NB4 (cell line): ENCODE measurements at regions not wholly inside any gene's neighbourhood (a gene's known extent, or its start where the extent isn't known, plus 50 kb on each side); places are given as distances from the start of the nearest gene placed in this dataset.
A peak's percentile ranks its signal among the peaks of the same experiment; 100 is the strongest.

Experiments used
- DNase-seq: peaks from one replicate; pipeline ENCODE4 v3.0.0; 2010; ENCODE audit warnings: low read depth
- H3K4me3 ChIP-seq: one replicate; pipeline ENCODE4 v1.5.1; 2011; ENCODE audit warnings: mild to moderate bottlenecking, low read depth, low read length, moderate library complexity
- CTCF ChIP-seq: IDR thresholded peaks from one replicate; pipeline ENCODE4 v1.5.1; 2012; ENCODE audit warnings: low read depth, low read length
- MYC ChIP-seq: IDR thresholded peaks from 2 replicates; pipeline ENCODE4 v1.6.1; 2011; ENCODE audit warnings: low read depth, low read length
- POLR2A ChIP-seq: IDR thresholded peaks from 2 replicates; pipeline ENCODE4 v1.6.1; 2011; ENCODE audit warnings: mild to moderate bottlenecking; ENCODE audit not compliant: insufficient read length; ENCODE audit errors: extremely low read depth
- TF ChIP-seq, protein P1 (sequence below): IDR thresholded peaks from 2 replicates; pipeline ENCODE4 v1.6.1; 2011; ENCODE audit warnings: low read depth, low read length

GRCh38 chr4:60790608-60791007 lies 409.5 kb upstream of the ADGRL3 start:
- no peak for DNase-seq
- H3K4me3 ChIP-seq, result no peak overlapping the region
- TF ChIP-seq MYC (no peak), POLR2A (no peak), CTCF (no peak)
- TF ChIP-seq, protein P1, sequence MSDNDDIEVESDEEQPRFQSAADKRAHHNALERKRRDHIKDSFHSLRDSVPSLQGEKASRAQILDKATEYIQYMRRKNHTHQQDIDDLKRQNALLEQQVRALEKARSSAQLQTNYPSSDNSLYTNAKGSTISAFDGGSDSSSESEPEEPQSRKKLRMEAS, result no peak

DNA sequence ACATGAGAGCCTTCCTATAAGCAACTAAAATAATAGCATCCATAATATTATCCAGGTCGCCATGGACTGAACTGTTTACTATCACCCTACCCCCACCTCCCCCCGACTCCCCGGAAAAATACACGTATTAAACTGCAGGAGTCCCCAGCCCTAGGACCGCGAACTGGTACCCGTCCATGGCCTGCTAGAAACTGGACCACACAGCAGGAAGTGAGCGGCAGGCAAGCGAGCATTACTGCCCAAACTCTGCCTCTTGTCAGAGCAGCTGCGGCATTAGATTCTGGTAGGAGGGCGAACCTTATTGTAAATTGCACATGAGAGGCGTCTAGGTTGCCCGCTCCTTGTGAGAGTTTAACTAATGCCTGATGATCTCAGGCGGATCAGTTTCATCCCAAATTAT lies 405.8 kb upstream of the ADGRL3 start:
- no peak overlapping the region for H3K4me3 ChIP-seq
- no peak for TF ChIP-seq CTCF
- TF ChIP-seq POLR2A, result no peak
- TF ChIP-seq MYC, result no peak
- TF ChIP-seq, protein P1, result no peak
- DNase-seq, result no peak

DNA sequence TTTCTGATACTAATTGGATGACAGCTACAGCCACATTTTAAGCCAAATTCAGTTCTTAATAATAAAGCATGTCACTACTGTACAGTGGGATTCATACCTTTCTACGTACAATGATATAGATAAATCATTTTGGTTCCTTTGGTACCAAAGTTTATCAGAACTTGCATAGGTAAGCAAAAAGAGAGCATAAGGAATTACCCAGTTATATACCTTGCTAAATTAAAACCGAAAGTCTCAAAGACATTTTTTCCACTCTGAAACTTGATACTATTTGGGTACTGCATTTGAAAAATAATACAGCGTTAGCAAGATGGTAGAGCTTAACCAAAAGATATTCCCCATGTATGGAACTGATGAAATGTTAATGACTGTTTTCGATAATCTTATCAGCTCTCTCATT lies 400.9 kb upstream of the ADGRL3 start:
- TF ChIP-seq, protein P1, result no peak
- TF ChIP-seq POLR2A (no peak), MYC (no peak), CTCF (no peak)
- H3K4me3 ChIP-seq, result no peak overlapping the region
- no peak for DNase-seq

- DNase-seq, result no peak
- no peak overlapping the region for H3K4me3 ChIP-seq
- TF ChIP-seq POLR2A (no peak), MYC (no peak), CTCF (no peak)
- TF ChIP-seq, protein P1, result no peak
Observed at GRCh38 chr4:60800701-60801100, 399.4 kb upstream of the ADGRL3 start.

- peak; percentile 44 for DNase-seq
- no peak overlapping the region for H3K4me3 ChIP-seq
- TF ChIP-seq POLR2A (no peak), CTCF (peak; percentile 64), MYC (no peak)
- TF ChIP-seq, protein P1, result no peak
Observed at GRCh38 chr4:60805500-60806313, 394.4 kb upstream of the ADGRL3 start.
